WTC11 (cell line): ENCODE measurements at regions not wholly inside any gene's neighbourhood (a gene's known extent, or its start where the extent isn't known, plus 50 kb on each side); places are given as distances from the start of the nearest gene placed in this dataset.

ENCODE experiments used
- ATAC-seq: fragments of 200-7000 bp; cut with Tn5 transposase; 2 replicates; pipeline ENCODE4 v1.10.0; 2021; ENCODE audit warnings: mild to moderate bottlenecking, moderate library complexity
- CTCF ChIA-PET: fragments of 300-600 bp; sonication (Branson Sonifier 250); formaldehyde crosslinking; loops from one replicate; lab custom pipeline; 2021; ENCODE audit warnings: antibody characterized with exemption; lab: Charles Lee
- POLR2A ChIA-PET: fragments of 350-600 bp; sonication (Branson Sonifier 250); formaldehyde crosslinking; loops from one replicate; lab custom pipeline; 2021; ENCODE audit warnings: antibody characterized with exemption; lab: Charles Lee
- DNase-seq: peaks from one replicate; pipeline ENCODE4 v3.0.0; 2021; ENCODE audit warnings: low spot score
- H3K27ac Mint-ChIP-seq: 2 replicates; pipeline ENCODE4 v1.8.0; 2021; ENCODE audit warnings: mixed read lengths
- H3K27me3 Mint-ChIP-seq: 2 replicates; pipeline ENCODE4 v1.8.0; 2021; ENCODE audit warnings: low read depth, mild to moderate bottlenecking, moderate library complexity, mixed read lengths
- H3K36me3 Mint-ChIP-seq: 2 replicates; pipeline ENCODE4 v1.8.0; 2021; ENCODE audit warnings: mixed read lengths
- H3K4me1 Mint-ChIP-seq: 2 replicates; pipeline ENCODE4 v1.8.0; 2022; ENCODE audit warnings: mixed read lengths
- H3K4me3 Mint-ChIP-seq: 2 replicates; pipeline ENCODE4 v1.8.0; 2021; ENCODE audit warnings: mild to moderate bottlenecking, moderate library complexity, mixed read lengths
- H3K9me3 Mint-ChIP-seq: 2 replicates; pipeline ENCODE4 v1.8.0; 2021; ENCODE audit warnings: mixed read lengths
- AFF4 ChIP-seq: sonication (generic); formaldehyde crosslinking; IDR thresholded peaks from 2 replicates; pipeline ENCODE4 v1.8.1; 2023; ENCODE audit warnings: mild to moderate bottlenecking, missing genetic modification reagents, borderline replicate concordance
- CREM ChIP-seq: sonication (generic); formaldehyde crosslinking; IDR thresholded peaks from 2 replicates; pipeline ENCODE4 v1.8.1; 2022; ENCODE audit warnings: mild to moderate bottlenecking, missing genetic modification reagents, moderate library complexity
- ELF4 ChIP-seq: sonication (generic); formaldehyde crosslinking; IDR thresholded peaks from 2 replicates; pipeline ENCODE4 v1.8.1; 2022; ENCODE audit warnings: low read depth, mild to moderate bottlenecking, moderate library complexity, missing genetic modification reagents
- FOXK1 ChIP-seq: sonication (generic); formaldehyde crosslinking; IDR thresholded peaks from 2 replicates; pipeline ENCODE4 v1.8.0; 2022; ENCODE audit warnings: mild to moderate bottlenecking, moderate library complexity, missing genetic modification reagents
- GRHL2 ChIP-seq: fragments of 250-450 bp; sonication (Bioruptor Pico); IDR thresholded peaks from 2 replicates; pipeline ENCODE4 v1.8.0; 2022; ENCODE audit warnings: mild to moderate bottlenecking, moderate library complexity; ENCODE audit not compliant: insufficient replicate concordance, severe bottlenecking
- KAT7 ChIP-seq: sonication (generic); formaldehyde crosslinking; IDR thresholded peaks from 2 replicates; pipeline ENCODE4 v1.8.1; 2023; ENCODE audit warnings: missing genetic modification reagents, mild to moderate bottlenecking, borderline replicate concordance
- NR2C2 ChIP-seq: sonication (generic); formaldehyde crosslinking; IDR thresholded peaks from 2 replicates; pipeline ENCODE4 v1.8.0; 2022; ENCODE audit warnings: mild to moderate bottlenecking, missing genetic modification reagents
- OVOL2 ChIP-seq: fragments of 250-450 bp; sonication (Bioruptor Pico); IDR thresholded peaks from 2 replicates; pipeline ENCODE4 v1.9.0; 2021; ENCODE audit warnings: mild to moderate bottlenecking, borderline replicate concordance
- PRRX2 ChIP-seq: fragments of 250-450 bp; sonication (Bioruptor Pico); IDR thresholded peaks from 2 replicates; pipeline ENCODE4 v1.8.0; 2021; ENCODE audit warnings: mild to moderate bottlenecking
- SP1 ChIP-seq: sonication (generic); formaldehyde crosslinking; conservative IDR thresholded peaks from 2 replicates; pipeline ENCODE4 v1.8.1; 2022; ENCODE audit warnings: missing genetic modification reagents
- ZBTB21 ChIP-seq: sonication (generic); formaldehyde crosslinking; IDR thresholded peaks from 2 replicates; pipeline ENCODE4 v1.8.1; 2023; ENCODE audit warnings: mild to moderate bottlenecking, missing genetic modification reagents, borderline replicate concordance
- ZNF121 ChIP-seq: sonication (generic); formaldehyde crosslinking; IDR thresholded peaks from 2 replicates; pipeline ENCODE4 v1.8.0; 2023; ENCODE audit warnings: missing genetic modification reagents
- ZNF317 ChIP-seq: sonication (generic); formaldehyde crosslinking; IDR thresholded peaks from 2 replicates; pipeline ENCODE4 v1.8.1; 2023; ENCODE audit warnings: low read depth, mild to moderate bottlenecking, moderate library complexity, missing genetic modification reagents, borderline replicate concordance
- ZNF423 ChIP-seq: fragments of 250-450 bp; sonication (Bioruptor Pico); IDR thresholded peaks from 2 replicates; pipeline ENCODE4 v2.1.2; 2022; ENCODE audit warnings: mild to moderate bottlenecking, moderate library complexity
- TF ChIP-seq, protein P1 (sequence below): fragments of 250-450 bp; sonication (Bioruptor Pico); IDR thresholded peaks from 2 replicates; pipeline ENCODE4 v1.9.0; 2021; ENCODE audit warnings: mild to moderate bottlenecking
- TF ChIP-seq, protein P2 (sequence below): fragments of 250-450 bp; sonication (Bioruptor Pico); IDR thresholded peaks from 2 replicates; pipeline ENCODE4 v1.8.0; 2021; ENCODE audit warnings: mild to moderate bottlenecking
- TF ChIP-seq, protein P3 (sequence below): sonication (generic); formaldehyde crosslinking; IDR thresholded peaks from 2 replicates; pipeline ENCODE4 v1.8.1; 2023; ENCODE audit warnings: mild to moderate bottlenecking, missing genetic modification reagents
- TF ChIP-seq, protein P4 (sequence below): sonication (generic); formaldehyde crosslinking; conservative IDR thresholded peaks from 2 replicates; pipeline ENCODE4 v1.8.1; 2022; ENCODE audit warnings: mild to moderate bottlenecking, missing genetic modification reagents
- TF ChIP-seq, protein P5 (sequence below): sonication (generic); formaldehyde crosslinking; IDR thresholded peaks from 2 replicates; pipeline ENCODE4 v1.8.0; 2022; ENCODE audit warnings: mild to moderate bottlenecking, missing genetic modification reagents
- TF ChIP-seq, protein P6 (sequence below): sonication (generic); formaldehyde crosslinking; conservative IDR thresholded peaks from 2 replicates; pipeline ENCODE4 v1.8.1; 2023; ENCODE audit warnings: mild to moderate bottlenecking, low read depth, missing genetic modification reagents, moderate library complexity

DNA sequence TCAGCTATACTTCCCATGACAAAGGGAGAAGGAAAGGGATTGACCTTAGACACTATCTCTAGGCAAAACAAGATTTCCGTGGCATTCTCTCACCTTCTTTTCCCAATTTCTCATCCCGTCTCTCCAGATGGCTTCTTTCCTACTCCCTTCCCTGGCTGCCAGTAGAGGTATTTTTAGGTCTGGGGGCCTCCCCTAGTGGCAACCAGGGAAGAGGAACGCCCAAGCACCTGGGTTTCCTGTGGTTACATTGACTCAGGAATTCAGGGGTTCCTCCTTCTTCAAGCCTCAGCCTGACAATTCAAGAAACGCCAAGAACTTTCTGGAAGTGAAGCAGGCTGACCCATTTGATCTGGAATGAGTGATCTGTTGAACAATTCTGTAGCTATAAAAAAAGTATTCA lies 111.5 kb upstream of the OSMR start:
- Mint-ChIP-seq H3K4me3 (no peak overlapping the region), H3K9me3 (peaks cover 12% of the 10 kb centered on the region), H3K4me1 (peaks cover 6% of the 10 kb centered on the region), H3K27ac (no peak overlapping the region), H3K36me3 (no peaks in the 10 kb centered on the region), H3K27me3 (no peaks in the 10 kb centered on the region)
- ATAC-seq = peak; percentile 98
- peak; percentile 61 for DNase-seq
- POLR2A ChIA-PET = no interaction called here
- TF ChIP-seq NR2C2 (CRISPR knock-in tag) = no peak
- no peak for TF ChIP-seq ZNF423
- no peak for TF ChIP-seq GRHL2 (CRISPR knock-in tag)
- no peak for TF ChIP-seq OVOL2 (CRISPR knock-in tag)
- TF ChIP-seq PRRX2 = no peak
- TF ChIP-seq KAT7 (CRISPR knock-in tag) = no peak
- TF ChIP-seq FOXK1 (CRISPR knock-in tag) = no peak
- no peak for TF ChIP-seq AFF4 (CRISPR knock-in tag)
- no peak for TF ChIP-seq ELF4
- TF ChIP-seq, protein P1, sequence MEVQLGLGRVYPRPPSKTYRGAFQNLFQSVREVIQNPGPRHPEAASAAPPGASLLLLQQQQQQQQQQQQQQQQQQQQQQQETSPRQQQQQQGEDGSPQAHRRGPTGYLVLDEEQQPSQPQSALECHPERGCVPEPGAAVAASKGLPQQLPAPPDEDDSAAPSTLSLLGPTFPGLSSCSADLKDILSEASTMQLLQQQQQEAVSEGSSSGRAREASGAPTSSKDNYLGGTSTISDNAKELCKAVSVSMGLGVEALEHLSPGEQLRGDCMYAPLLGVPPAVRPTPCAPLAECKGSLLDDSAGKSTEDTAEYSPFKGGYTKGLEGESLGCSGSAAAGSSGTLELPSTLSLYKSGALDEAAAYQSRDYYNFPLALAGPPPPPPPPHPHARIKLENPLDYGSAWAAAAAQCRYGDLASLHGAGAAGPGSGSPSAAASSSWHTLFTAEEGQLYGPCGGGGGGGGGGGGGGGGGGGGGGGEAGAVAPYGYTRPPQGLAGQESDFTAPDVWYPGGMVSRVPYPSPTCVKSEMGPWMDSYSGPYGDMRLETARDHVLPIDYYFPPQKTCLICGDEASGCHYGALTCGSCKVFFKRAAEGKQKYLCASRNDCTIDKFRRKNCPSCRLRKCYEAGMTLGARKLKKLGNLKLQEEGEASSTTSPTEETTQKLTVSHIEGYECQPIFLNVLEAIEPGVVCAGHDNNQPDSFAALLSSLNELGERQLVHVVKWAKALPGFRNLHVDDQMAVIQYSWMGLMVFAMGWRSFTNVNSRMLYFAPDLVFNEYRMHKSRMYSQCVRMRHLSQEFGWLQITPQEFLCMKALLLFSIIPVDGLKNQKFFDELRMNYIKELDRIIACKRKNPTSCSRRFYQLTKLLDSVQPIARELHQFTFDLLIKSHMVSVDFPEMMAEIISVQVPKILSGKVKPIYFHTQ (CRISPR knock-in tag) = no peak
- TF ChIP-seq, protein P2, sequence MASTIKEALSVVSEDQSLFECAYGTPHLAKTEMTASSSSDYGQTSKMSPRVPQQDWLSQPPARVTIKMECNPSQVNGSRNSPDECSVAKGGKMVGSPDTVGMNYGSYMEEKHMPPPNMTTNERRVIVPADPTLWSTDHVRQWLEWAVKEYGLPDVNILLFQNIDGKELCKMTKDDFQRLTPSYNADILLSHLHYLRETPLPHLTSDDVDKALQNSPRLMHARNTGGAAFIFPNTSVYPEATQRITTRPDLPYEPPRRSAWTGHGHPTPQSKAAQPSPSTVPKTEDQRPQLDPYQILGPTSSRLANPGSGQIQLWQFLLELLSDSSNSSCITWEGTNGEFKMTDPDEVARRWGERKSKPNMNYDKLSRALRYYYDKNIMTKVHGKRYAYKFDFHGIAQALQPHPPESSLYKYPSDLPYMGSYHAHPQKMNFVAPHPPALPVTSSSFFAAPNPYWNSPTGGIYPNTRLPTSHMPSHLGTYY (CRISPR knock-in tag) = no peak
- no peak for TF ChIP-seq ZBTB21 (CRISPR knock-in tag)
- no peak for TF ChIP-seq ZNF317 (CRISPR knock-in tag)
- no peak for TF ChIP-seq CREM
- TF ChIP-seq, protein P3, sequence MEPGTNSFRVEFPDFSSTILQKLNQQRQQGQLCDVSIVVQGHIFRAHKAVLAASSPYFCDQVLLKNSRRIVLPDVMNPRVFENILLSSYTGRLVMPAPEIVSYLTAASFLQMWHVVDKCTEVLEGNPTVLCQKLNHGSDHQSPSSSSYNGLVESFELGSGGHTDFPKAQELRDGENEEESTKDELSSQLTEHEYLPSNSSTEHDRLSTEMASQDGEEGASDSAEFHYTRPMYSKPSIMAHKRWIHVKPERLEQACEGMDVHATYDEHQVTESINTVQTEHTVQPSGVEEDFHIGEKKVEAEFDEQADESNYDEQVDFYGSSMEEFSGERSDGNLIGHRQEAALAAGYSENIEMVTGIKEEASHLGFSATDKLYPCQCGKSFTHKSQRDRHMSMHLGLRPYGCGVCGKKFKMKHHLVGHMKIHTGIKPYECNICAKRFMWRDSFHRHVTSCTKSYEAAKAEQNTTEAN (CRISPR knock-in tag) = no peak
- TF ChIP-seq, protein P4, sequence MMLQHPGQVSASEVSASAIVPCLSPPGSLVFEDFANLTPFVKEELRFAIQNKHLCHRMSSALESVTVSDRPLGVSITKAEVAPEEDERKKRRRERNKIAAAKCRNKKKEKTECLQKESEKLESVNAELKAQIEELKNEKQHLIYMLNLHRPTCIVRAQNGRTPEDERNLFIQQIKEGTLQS (CRISPR knock-in tag) = no peak
- TF ChIP-seq, protein P5, sequence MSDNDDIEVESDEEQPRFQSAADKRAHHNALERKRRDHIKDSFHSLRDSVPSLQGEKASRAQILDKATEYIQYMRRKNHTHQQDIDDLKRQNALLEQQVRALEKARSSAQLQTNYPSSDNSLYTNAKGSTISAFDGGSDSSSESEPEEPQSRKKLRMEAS (CRISPR knock-in tag) = no peak
- no peak for TF ChIP-seq ZNF121 (CRISPR knock-in tag)
- TF ChIP-seq, protein P6, sequence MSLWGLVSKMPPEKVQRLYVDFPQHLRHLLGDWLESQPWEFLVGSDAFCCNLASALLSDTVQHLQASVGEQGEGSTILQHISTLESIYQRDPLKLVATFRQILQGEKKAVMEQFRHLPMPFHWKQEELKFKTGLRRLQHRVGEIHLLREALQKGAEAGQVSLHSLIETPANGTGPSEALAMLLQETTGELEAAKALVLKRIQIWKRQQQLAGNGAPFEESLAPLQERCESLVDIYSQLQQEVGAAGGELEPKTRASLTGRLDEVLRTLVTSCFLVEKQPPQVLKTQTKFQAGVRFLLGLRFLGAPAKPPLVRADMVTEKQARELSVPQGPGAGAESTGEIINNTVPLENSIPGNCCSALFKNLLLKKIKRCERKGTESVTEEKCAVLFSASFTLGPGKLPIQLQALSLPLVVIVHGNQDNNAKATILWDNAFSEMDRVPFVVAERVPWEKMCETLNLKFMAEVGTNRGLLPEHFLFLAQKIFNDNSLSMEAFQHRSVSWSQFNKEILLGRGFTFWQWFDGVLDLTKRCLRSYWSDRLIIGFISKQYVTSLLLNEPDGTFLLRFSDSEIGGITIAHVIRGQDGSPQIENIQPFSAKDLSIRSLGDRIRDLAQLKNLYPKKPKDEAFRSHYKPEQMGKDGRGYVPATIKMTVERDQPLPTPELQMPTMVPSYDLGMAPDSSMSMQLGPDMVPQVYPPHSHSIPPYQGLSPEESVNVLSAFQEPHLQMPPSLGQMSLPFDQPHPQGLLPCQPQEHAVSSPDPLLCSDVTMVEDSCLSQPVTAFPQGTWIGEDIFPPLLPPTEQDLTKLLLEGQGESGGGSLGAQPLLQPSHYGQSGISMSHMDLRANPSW (CRISPR knock-in tag) = no peak
- no peak for TF ChIP-seq SP1
- CTCF ChIA-PET = interaction anchor here (1.1 to 1.8 kb wide), 3 partner anchors 292 to 352 kb away, joined by 3 to 13 read pairs (median 8); no protein-coding TSS in a partner anchor
